ENCODE measurements at regions not wholly inside any gene's neighbourhood (a gene's known extent, or its start where the extent isn't known, plus 50 kb on each side); places are given as distances from the start of the nearest gene placed in this dataset.

DNA sequence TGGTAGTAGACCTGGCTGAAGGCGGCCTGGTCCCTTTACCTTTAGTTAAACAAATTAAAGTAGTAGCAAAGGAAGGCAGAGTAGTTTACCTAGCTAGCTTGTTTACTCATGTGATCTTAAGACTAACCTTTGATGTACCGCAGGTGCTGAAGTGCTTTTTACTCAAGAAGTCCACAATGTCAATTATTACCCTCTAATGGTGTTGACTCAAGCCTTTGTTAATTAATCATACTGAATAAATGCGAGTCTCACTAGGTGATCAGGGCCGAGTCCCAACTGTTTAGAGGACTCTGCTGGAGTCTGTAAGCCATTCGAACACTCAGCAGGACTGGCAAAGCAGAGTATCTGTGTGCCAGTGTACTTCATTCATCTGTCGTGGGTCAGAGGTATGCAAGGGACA lies 381.1 kb upstream of the NCAM2 start:
- TF ChIP-seq, protein P1, sequence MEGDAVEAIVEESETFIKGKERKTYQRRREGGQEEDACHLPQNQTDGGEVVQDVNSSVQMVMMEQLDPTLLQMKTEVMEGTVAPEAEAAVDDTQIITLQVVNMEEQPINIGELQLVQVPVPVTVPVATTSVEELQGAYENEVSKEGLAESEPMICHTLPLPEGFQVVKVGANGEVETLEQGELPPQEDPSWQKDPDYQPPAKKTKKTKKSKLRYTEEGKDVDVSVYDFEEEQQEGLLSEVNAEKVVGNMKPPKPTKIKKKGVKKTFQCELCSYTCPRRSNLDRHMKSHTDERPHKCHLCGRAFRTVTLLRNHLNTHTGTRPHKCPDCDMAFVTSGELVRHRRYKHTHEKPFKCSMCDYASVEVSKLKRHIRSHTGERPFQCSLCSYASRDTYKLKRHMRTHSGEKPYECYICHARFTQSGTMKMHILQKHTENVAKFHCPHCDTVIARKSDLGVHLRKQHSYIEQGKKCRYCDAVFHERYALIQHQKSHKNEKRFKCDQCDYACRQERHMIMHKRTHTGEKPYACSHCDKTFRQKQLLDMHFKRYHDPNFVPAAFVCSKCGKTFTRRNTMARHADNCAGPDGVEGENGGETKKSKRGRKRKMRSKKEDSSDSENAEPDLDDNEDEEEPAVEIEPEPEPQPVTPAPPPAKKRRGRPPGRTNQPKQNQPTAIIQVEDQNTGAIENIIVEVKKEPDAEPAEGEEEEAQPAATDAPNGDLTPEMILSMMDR (IDR thresholded peaks at IDR 0.05): no peak
- TF ChIP-seq POLR2AphosphoS5 (IDR thresholded peaks at IDR 0.05): no peak
